NCI-H2227 treated with DMSO at 0.1 percent for 48 hours (cell line): ENCODE measurements at regions not wholly inside any gene's neighbourhood (a gene's known extent, or its start where the extent isn't known, plus 50 kb on each side); places are given as distances from the start of the nearest gene placed in this dataset.
"Not testable (repeated sequence)": the region's sequence is repeated elsewhere in the genome, so short reads cannot be mapped to it uniquely, and the experiment has no call there.

ENCODE experiments used
- DNase-seq: peaks from one replicate; lab custom pipeline; 2025; lab: John Stamatoyannopoulos, UW

DNA sequence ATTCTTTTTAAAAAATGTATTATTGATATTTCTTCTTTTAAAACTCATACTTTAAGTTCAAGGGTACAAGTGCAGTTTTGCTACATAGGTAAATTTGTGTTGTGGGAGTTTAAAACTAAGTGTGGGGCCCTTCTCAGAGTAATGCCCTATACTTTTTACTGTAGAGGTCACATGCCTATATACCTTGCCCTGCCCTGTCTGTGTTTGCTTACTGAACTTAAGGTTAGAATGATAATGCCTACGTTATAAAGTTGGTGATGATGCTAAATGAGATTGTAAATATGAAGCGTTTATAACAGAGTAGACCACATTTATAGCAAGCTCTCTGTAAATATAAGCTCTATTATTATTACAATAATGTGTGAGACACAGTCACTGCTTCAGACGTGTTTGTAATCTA lies 261.9 kb downstream of the RASSF9 start:
- no peak for DNase-seq

GRCh38 chr12:85575120-85576096 lies 260.8 kb downstream of the RASSF9 start:
- DNase-seq, result peak; percentile 65

GRCh38 chr12:85580562-85581168 lies 255.5 kb downstream of the RASSF9 start:
- no peak for DNase-seq

DNA sequence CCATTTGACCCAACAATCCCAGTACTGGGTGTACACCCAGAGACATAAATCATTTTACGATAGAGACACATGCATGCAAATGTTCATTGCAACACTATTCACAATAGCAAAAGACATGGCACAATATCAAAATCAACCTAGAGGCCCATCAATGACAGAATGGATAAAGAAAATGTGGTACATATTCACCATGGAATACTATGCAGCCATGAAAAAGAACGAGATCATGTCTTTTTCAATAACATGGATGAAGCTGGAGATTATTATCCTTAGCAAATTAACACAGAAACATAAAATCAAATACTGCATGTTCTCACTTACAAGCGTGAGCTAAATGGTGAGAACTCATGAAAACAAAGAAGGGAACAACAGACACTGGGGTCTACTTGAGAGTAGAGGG lies 249.1 kb downstream of the RASSF9 start:
- DNase-seq, result no peak

DNA sequence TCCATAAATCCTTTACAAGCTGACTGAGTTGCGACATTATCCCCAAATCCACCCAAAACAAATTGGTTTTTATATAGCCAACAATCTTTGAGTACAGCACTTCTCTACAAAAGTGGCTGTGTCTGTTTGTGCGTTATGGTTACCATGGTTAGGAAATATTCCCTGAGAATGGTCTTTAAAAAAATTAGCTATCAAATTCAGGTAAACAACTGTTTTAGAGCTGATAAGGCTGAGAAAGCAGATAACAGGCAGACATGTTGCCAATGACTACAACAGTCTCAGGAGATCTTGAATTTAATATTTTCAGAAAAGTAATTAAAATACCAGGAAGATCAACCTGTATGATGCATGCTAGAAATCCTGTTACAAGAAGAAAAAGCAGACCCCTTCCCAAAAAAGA lies 248.0 kb downstream of the RASSF9 start:
- no peak for DNase-seq

DNA sequence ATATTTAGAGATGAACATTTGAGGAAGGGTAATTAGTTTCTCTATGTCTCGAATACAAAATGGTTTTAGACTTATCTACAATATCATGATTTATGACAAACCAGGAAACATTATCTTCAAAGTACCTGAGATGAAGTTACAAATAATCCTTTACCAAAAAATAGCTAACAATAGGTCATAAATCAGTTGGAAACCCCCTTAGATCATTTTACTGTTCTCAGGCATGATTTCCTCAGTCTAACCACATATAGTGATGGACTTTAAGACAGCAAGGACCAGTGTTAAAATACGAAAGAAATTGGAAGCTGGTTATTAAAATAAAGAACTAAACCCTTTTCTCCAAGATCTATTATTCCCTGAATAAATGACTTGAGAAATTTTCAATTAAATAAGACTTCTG lies 235.4 kb downstream of the RASSF9 start:
- no peak for DNase-seq

DNA sequence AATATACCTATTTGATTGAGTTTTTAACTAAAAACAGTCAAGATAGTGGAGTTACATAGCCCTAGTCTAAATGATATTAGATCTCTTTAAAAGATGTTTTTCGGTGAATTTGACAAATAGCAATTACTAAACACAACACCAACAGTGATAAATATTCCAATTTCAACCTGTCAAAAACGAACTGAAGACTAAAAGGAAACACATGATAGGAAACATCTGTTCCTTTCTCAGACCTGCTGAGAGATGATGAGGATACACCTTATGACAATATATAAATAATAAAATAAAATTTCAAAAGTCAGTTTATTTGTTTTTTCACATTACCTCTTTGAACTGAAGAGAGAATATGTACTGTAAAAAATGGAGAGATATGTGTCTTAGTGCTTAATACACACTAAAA lies 232.7 kb downstream of the RASSF9 start:
- no peak for DNase-seq

DNA sequence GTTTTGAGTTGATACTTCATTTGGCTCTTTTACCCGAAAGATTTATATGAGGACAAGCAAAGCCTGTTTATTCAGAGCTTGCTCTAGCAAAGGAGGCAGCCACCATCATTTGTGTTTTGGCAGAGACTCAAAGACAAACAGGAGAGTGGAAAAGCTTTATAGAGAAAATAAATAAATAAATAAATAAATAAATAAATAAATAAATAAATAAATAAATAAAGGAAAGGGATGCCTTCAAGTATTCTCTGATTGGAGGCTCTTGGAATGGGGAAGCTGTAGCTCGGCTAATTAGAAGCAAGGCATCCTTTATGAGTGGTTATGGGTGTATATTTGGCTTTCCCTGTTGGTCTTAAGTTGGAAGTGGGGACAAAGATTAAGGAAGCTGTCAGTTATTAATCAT lies 229.8 kb downstream of the RASSF9 start:
- no peak for DNase-seq

DNA sequence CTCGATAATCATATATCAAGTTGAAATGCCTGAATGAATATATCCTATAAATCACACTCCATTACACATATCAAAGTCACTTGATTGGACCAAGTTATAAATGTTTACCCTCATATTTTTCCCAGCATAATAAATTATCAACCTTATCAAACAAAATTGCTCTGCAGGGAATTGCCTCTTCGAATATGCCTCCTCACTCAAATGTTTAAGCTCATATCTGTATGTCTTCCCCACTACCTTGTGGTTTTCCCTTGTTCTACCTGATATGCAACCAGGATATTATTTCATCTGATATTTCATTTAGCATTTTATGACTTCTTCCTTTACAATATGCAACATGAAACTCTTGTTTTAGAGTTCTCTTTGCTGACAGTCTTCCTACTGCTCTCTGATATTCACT lies 226.4 kb downstream of the RASSF9 start:
- no peak for DNase-seq

GRCh38 chr12:85610194-85610593 lies 226.0 kb downstream of the RASSF9 start:
- DNase-seq, result peak; percentile 29

- DNase-seq, result no peak
These were observed 220.0 kb downstream of the RASSF9 start for GRCh38 chr12:85616201-85616600.

DNA sequence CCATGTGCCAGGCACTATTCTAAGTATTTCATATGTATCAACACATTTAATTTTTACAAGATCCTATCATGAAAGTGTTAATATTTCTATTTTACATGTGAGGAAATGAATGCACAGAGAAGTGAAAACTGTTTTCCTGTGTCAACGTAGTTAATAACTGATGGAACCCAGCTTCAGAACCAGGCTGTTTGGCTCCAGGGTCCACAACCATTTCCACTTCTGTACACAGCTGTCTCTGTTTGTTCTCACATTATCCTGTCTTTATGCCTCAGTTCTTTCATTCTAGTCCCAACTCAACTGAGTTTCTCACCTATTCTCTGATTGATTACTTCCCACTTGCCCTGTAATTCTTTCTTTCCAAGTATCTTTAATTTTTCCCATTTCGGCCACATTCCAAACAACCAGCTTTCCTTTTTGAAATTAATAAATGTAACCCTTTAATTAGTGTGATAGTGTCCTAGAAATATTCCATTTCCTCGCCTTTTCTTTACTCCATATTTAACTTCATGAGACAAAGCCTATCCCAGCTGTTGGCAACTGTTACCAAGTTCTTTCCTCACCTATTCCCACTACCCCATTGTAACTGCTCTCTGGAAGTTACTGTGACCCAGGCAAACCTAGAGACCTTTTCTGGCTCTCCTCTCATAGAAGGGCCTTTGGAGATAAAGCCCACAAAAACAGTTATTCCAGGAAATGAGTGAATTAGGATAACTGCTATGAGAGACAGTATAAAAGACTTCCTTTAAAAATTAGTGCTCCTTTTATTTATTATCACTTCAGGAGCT lies 218.7 kb downstream of the RASSF9 start:
- DNase-seq, result no peak

GRCh38 chr12:85621041-85621440 lies 215.2 kb downstream of the RASSF9 start:
- no peak for DNase-seq

- DNase-seq, result no peak
These were observed 212.4 kb downstream of the RASSF9 start for GRCh38 chr12:85623763-85624162.

DNA sequence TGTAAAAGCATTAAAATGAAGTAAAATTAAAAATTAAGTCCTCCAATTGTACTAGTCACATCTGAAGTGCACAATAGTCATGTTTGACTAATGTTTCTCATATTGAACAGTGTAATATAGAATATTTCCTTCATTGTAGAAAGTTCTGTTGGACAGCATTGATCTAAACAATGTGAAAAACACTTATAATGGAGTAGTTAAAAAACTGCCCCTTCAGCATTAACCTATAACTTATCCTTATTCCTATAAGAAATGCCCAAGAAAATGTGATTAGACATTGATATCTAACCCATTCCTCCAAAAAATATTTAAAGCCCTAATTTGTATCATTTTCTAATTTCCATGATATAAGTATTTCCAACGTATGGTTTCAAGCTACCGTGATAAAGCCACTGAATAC lies 210.7 kb downstream of the RASSF9 start:
- no peak for DNase-seq

- DNase-seq, result no peak
These were observed 210.0 kb downstream of the RASSF9 start for GRCh38 chr12:85626001-85626783.

DNA sequence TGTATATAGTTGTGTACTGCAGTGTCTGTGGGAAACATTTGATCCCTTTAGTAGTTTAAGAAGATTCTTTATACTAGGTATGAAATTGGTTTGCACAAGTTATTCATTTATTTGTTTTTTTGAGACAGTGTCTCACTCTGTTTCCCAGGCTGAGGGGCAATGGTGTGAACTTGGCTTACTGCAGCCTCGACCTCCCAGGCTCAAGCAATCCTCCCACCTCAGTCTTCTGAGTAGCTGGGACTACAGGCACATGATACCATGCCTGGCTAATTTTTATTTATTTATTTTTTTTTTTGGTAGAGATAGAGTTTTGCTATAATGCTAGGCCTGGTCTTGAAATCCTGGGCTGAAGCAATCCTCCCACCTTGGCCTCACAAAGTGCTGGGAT lies 209.4 kb downstream of the RASSF9 start:
- DNase-seq, result no peak

DNA sequence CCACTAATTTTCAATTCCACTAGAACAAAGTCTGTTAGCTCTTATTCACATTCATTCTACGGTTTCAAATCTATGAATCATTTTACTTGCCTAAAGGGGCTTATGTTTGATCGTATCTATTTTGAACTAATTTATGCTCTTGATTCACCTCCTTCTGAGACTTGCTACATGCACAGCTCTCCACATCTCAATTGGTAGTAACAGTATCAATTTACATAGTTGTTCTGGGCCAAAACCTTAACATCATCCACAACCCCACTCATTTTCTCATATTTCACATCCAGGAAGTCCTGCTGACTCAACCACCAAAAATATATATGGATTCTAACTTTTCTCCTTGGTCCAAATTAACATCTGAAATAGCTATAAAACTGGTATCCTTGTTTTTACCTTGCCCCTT lies 208.6 kb downstream of the RASSF9 start:
- no peak for DNase-seq

GRCh38 chr12:85628562-85628961 lies 207.6 kb downstream of the RASSF9 start:
- not testable (repeated sequence) for DNase-seq

DNA sequence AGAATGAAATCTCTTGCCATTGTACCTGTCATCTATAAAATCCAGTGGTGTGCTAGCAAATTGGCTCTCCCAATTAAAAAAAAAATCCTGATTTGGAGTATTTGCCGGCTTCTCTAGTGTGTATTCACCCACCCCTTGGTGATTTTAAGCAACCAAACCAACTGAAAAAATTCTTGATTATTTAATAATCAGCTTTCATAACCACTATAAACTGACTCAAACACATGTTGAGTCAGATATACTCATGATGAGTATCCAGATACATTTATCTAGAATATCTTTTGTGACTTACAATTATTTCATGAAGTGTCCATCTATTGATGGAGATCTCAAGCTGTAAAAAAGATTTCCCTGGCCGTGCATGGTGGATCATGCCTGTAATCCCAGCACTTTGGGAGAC lies 205.4 kb downstream of the RASSF9 start:
- no peak for DNase-seq

DNA sequence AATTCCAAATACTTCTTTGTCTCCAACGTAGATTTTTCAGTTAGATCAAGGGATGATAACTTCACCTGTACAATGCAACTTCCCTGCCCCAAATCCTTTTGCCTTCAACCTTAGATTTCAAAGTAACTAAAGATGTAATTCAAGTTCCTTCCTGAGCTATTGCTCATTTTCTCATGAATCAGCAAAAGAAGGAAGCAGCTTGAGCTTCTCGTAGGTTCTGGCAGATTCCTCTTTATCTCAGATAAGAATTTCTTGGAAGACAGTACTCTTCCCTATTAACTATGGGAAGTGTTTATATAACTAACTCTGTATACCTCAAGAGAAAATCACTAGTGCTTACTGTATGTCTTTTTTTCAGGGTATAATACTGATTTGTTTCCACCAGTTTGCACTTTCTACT lies 203.8 kb downstream of the RASSF9 start:
- no peak for DNase-seq

DNA sequence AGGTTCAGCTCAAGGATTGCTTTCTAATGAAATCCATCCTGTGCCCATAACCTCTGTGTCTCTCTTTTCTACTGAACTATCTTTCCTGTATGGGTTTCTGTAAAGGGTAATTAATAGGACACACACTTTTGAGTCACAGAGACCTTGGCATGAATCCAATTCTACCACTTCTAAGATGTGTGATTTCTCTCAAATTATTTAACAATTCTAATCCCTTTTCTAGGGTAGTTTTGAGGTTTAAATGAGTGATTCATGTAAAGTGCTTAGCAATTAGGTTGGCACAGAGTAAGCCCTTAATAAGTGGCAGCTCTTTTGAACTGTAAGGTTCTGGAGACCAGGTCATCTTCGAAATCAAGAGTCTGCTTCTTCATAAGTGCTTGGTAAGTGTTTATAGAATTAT lies 202.7 kb downstream of the RASSF9 start:
- DNase-seq, result peak; percentile 46
